H9 (cell line): ENCODE measurements at regions not wholly inside any gene's neighbourhood (a gene's known extent, or its start where the extent isn't known, plus 50 kb on each side); places are given as distances from the start of the nearest gene placed in this dataset.

Experiments
- DNase-seq: peaks from one replicate; pipeline ENCODE4 v3.0.0-alpha.2; 2017
- H2AFZ ChIP-seq: one replicate; pipeline ENCODE4 v1.6.1; 2013; ENCODE audit warnings: mild to moderate bottlenecking, low read length, control low read depth, moderate library complexity
- H2AK5ac ChIP-seq: 2 replicates; pipeline ENCODE4 v1.6.1; 2013; ENCODE audit warnings: low read length, control low read depth, mixed read lengths; ENCODE audit not compliant: insufficient read length
- H2BK120ac ChIP-seq: one replicate; pipeline ENCODE4 v1.6.1; 2013; ENCODE audit warnings: low read depth, mild to moderate bottlenecking, low read length, control low read depth, inconsistent platforms; ENCODE audit not compliant: poor library complexity, severe bottlenecking
- H2BK12ac ChIP-seq: 2 replicates; pipeline ENCODE4 v1.6.1; 2013; ENCODE audit warnings: low read length, control low read depth, mixed read lengths, low read depth; ENCODE audit not compliant: insufficient read length
- H2BK15ac ChIP-seq: 2 replicates; pipeline ENCODE4 v1.6.1; 2013; ENCODE audit warnings: low read depth, low read length, control low read depth
- H2BK20ac ChIP-seq: one replicate; pipeline ENCODE4 v1.6.1; 2013; ENCODE audit warnings: low read depth, mild to moderate bottlenecking, low read length, control low read depth, inconsistent platforms; ENCODE audit not compliant: poor library complexity, severe bottlenecking
- H2BK5ac ChIP-seq: 2 replicates; pipeline ENCODE4 v1.6.1; 2013; ENCODE audit warnings: low read length, control low read depth, mixed read lengths; ENCODE audit not compliant: insufficient read length
- H3K14ac ChIP-seq: 2 replicates; pipeline ENCODE4 v1.6.1; 2013; ENCODE audit warnings: low read length, control low read depth; ENCODE audit not compliant: insufficient read depth
- H3K18ac ChIP-seq: 2 replicates; pipeline ENCODE4 v1.6.1; 2013; ENCODE audit warnings: low read depth, mild to moderate bottlenecking, mixed read lengths, low read length, control low read depth; ENCODE audit not compliant: insufficient read length
- H3K23ac ChIP-seq: 2 replicates; pipeline ENCODE4 v1.6.1; 2013; ENCODE audit warnings: low read length, control low read depth, mixed read lengths, low read depth; ENCODE audit not compliant: insufficient read length
- H3K23me2 ChIP-seq: 2 replicates; pipeline ENCODE4 v1.6.1; 2013; ENCODE audit warnings: low read depth, mild to moderate bottlenecking, mixed read lengths, low read length, control low read depth; ENCODE audit not compliant: insufficient read length, poor library complexity, severe bottlenecking
- H3K27ac ChIP-seq: 2 replicates; pipeline ENCODE4 v1.5.1; 2013; ENCODE audit warnings: low read length, control low read depth, mixed read lengths, low read depth; ENCODE audit not compliant: insufficient read length
- H3K27me3 ChIP-seq: 2 replicates; pipeline ENCODE4 v1.6.1; 2013; ENCODE audit warnings: low read length, control low read depth, inconsistent platforms; ENCODE audit not compliant: insufficient read depth
- H3K4ac ChIP-seq: 2 replicates; pipeline ENCODE4 v1.6.1; 2013; ENCODE audit warnings: low read depth, mild to moderate bottlenecking, control low read depth, inconsistent platforms, low read length, moderate library complexity
- H3K4me1 ChIP-seq: 2 replicates; pipeline ENCODE4 v1.6.1; 2013; ENCODE audit warnings: low read length, control low read depth, inconsistent platforms; ENCODE audit not compliant: insufficient read depth
- H3K4me2 ChIP-seq: 2 replicates; pipeline ENCODE4 v1.6.1; 2013; ENCODE audit warnings: low read length, control low read depth, mixed read lengths; ENCODE audit not compliant: insufficient read length, insufficient read depth
- H3K56ac ChIP-seq: 2 replicates; pipeline ENCODE4 v1.6.1; 2013; ENCODE audit warnings: low read depth, mild to moderate bottlenecking, mixed read lengths, low read length, control low read depth; ENCODE audit not compliant: insufficient read length
- H3K79me1 ChIP-seq: 2 replicates; pipeline ENCODE4 v1.6.1; 2013; ENCODE audit warnings: low read depth, mild to moderate bottlenecking, moderate library complexity, low read length, control low read depth, inconsistent platforms; ENCODE audit not compliant: insufficient read depth, poor library complexity, severe bottlenecking
- H3K79me2 ChIP-seq: 2 replicates; pipeline ENCODE4 v1.6.1; 2013; ENCODE audit warnings: low read length, control low read depth, inconsistent platforms; ENCODE audit not compliant: insufficient read depth
- H3K9ac ChIP-seq: 2 replicates; pipeline ENCODE4 v1.6.1; 2013; ENCODE audit warnings: low read length, control low read depth, mixed read lengths; ENCODE audit not compliant: insufficient read length; ENCODE audit errors: extremely low read depth
- H3K9me3 ChIP-seq: one replicate; pipeline ENCODE4 v1.6.1; 2013; ENCODE audit warnings: low read depth, low read length, inconsistent platforms; ENCODE audit not compliant: control insufficient read depth
- H3T11ph ChIP-seq: one replicate; pipeline ENCODE4 v1.6.1; 2013; ENCODE audit warnings: mild to moderate bottlenecking, low read length, control low read depth, inconsistent platforms
- H4K20me1 ChIP-seq: one replicate; pipeline ENCODE4 v1.6.1; 2013; ENCODE audit not compliant: control insufficient read depth, insufficient read length, insufficient read depth
- H4K5ac ChIP-seq: 2 replicates; pipeline ENCODE4 v1.6.1; 2013; ENCODE audit warnings: low read depth, mild to moderate bottlenecking, mixed read lengths, low read length, control low read depth; ENCODE audit not compliant: insufficient read length
- H4K8ac ChIP-seq: replicated peaks from 2 replicates; pipeline ENCODE4 v1.6.1; 2013; ENCODE audit warnings: low read length, control low read depth, mixed read lengths, low read depth; ENCODE audit not compliant: insufficient read length
- H4K91ac ChIP-seq: 2 replicates; pipeline ENCODE4 v1.6.1; 2013; ENCODE audit warnings: low read depth, mild to moderate bottlenecking, moderate library complexity, mixed read lengths, low read length, control low read depth; ENCODE audit not compliant: insufficient read length
- H3K27ac Mint-ChIP-seq, 3 experiments: 2 replicates in 2 of 3; 3 replicates in 1 of 3; pipeline ENCODE4 v1.8.0; 2020 to 2021; ENCODE audit warnings: mixed read lengths in 3 of 3, mild to moderate bottlenecking in 1 of 3, moderate library complexity in 1 of 3
- H3K27me3 Mint-ChIP-seq: 2 replicates; pipeline ENCODE4 v1.8.0; 2021; ENCODE audit warnings: low read depth, mild to moderate bottlenecking, moderate library complexity, mixed read lengths
- H3K36me3 Mint-ChIP-seq, 3 experiments: 2 replicates in 2 of 3; 3 replicates in 1 of 3; pipeline ENCODE4 v1.8.0; 2020 to 2021; ENCODE audit warnings: low read depth in 3 of 3, mixed read lengths in 3 of 3; ENCODE audit not compliant: insufficient read depth in 1 of 3
- H3K4me1 Mint-ChIP-seq, 2 experiments: 2 replicates each; pipeline ENCODE4 v1.8.0; 2020; ENCODE audit warnings: mixed read lengths in 2 of 2
- H3K4me3 Mint-ChIP-seq, 2 experiments: 2 replicates in 1 of 2; 3 replicates in 1 of 2; pipeline ENCODE4 v1.8.0; 2020 to 2021; ENCODE audit warnings: mild to moderate bottlenecking in 2 of 2, mixed read lengths in 2 of 2, moderate library complexity in 1 of 2
- H3K9me3 Mint-ChIP-seq, 2 experiments: 2 replicates in 1 of 2; 3 replicates in 1 of 2; pipeline ENCODE4 v1.8.0; 2020; ENCODE audit warnings: mild to moderate bottlenecking in 2 of 2, mixed read lengths in 2 of 2, moderate library complexity in 1 of 2
- CTCF ChIP-seq: fragments of 200-600 bp; sonication (generic); conservative IDR thresholded peaks from 3 replicates; pipeline ENCODE4 v1.8.0; 2021; ENCODE audit warnings: antibody characterized with exemption, mild to moderate bottlenecking
- WGBS: extraction: QIAGEN DNeasy Blood & Tissue Kit; methylation state at CpG from one replicate; pipeline ENCODE4 v1.1.7; 2013; ENCODE audit warnings: missing lambda C conversion rate, low lambda C conversion rate, mixed read lengths; ENCODE audit not compliant: insufficient read length; ENCODE audit errors: extremely low coverage; 5-methylcytosine and 5-hydroxymethylcytosine counted together

GRCh38 chr9:109590966-109591365 lies 92.9 kb upstream of the PTPN3 start:
- no peak overlapping the region for H3K56ac ChIP-seq
- no peaks in the 10 kb centered on the region for H3K79me2 ChIP-seq
- no peak overlapping the region for H4K91ac ChIP-seq
- no peak overlapping the region for H4K8ac ChIP-seq
- H3K4me2 ChIP-seq, result no peak overlapping the region
- no peak overlapping the region for H3T11ph ChIP-seq
- peaks cover 5 to 11% of the 10 kb centered on the region in 2 experiments; a peak in 4 of 5 replicates for H3K9me3 Mint-ChIP-seq
- H3K4me1 Mint-ChIP-seq, result peaks cover 1 to 5% of the 10 kb centered on the region in 2 experiments; a peak in 2 of 4 replicates
- H3K23me2 ChIP-seq, result no peaks in the 10 kb centered on the region
- no peaks in the 10 kb centered on the region for H3K27me3 ChIP-seq
- H2AK5ac ChIP-seq, result no peak overlapping the region
- no peak overlapping the region for H3K4ac ChIP-seq
- no peak overlapping the region for H2BK15ac ChIP-seq
- no peak overlapping the region for H2BK12ac ChIP-seq
- H3K9ac ChIP-seq, result no peak overlapping the region
- no peak overlapping the region for H2BK20ac ChIP-seq
- no peak overlapping the region for H2BK120ac ChIP-seq
- TF ChIP-seq CTCF, result no peak
- H3K4me1 ChIP-seq, result no peaks in the 10 kb centered on the region
- H4K5ac ChIP-seq, result no peak overlapping the region
- H3K27me3 Mint-ChIP-seq, result peaks cover 2% of the 10 kb centered on the region; the same call in 1 of the 2 replicates
- no peak overlapping the region for H3K4me3 Mint-ChIP-seq
- no peak overlapping the region for H2BK5ac ChIP-seq
- H4K20me1 ChIP-seq, result no peaks in the 10 kb centered on the region
- no peaks in the 10 kb centered on the region; a peak in 2 of 7 replicates for H3K36me3 Mint-ChIP-seq
- no peak overlapping the region for H3K14ac ChIP-seq
- H3K27ac Mint-ChIP-seq, result no peak overlapping the region
- H3K27ac ChIP-seq, result no peak overlapping the region
- H3K23ac ChIP-seq, result no peak overlapping the region
- WGBS, result no CpG with 5 or more reads among the region's 5 CpGs
- no peak for DNase-seq
- no peaks in the 10 kb centered on the region for H3K79me1 ChIP-seq
- H2AFZ ChIP-seq, result no peak overlapping the region
- no peak overlapping the region for H3K18ac ChIP-seq
- no peaks in the 10 kb centered on the region for H3K9me3 ChIP-seq
